D721Med (cell line): ENCODE measurements at regions not wholly inside any gene's neighbourhood (a gene's known extent, or its start where the extent isn't known, plus 50 kb on each side); places are given as distances from the start of the nearest gene placed in this dataset.

Experiments used
- DNase-seq: peaks from one replicate; pipeline ENCODE4 v3.0.0; 2011; ENCODE audit warnings: low spot score; ENCODE audit not compliant: insufficient read length
- FAIRE-seq: peaks from 2 replicates; lab custom pipeline; 2011; peaks lifted over from hg19 to GRCh38; lab: Jason Lieb, UNC
- CTCF ChIP-seq: IDR thresholded peaks from 2 replicates; pipeline ENCODE4 v1.5.1; 2012; ENCODE audit warnings: mild to moderate bottlenecking, control low read depth; ENCODE audit not compliant: insufficient read depth; ENCODE audit errors: missing control alignments

- FAIRE-seq: no peak
- no peak for DNase-seq
- no peak for TF ChIP-seq CTCF
Measured at GRCh38 chr20:57038608-57039440, 227.6 kb downstream of the BMP7 start.

- TF ChIP-seq CTCF: no peak
- FAIRE-seq (no peak), DNase-seq (no peak)
Measured at GRCh38 chr20:57040466-57040865, 226.0 kb downstream of the BMP7 start.

GRCh38 chr20:57040924-57041323 is 225.5 kb downstream of the BMP7 start:
- TF ChIP-seq CTCF: no peak
- DNase-seq (no peak), FAIRE-seq (no peak)

- no peak for TF ChIP-seq CTCF
- no peak for DNase-seq
- FAIRE-seq: no peak
Measured at GRCh38 chr20:57043091-57043490, 223.3 kb downstream of the BMP7 start.

- no peak for FAIRE-seq
Measured at GRCh38 chr20:57043669-57044268, 222.7 kb downstream of the BMP7 start.

GRCh38 chr20:57047281-57048026 is 219.0 kb downstream of the BMP7 start:
- FAIRE-seq (no peak), DNase-seq (no peak)
- TF ChIP-seq CTCF: no peak

More at GRCh38 chr20:57043669-57044268, 222.7 kb downstream of the BMP7 start:
- no peak for TF ChIP-seq CTCF
- DNase-seq: no peak
